WTC11 (cell line): ENCODE measurements at regions not wholly inside any gene's neighbourhood (a gene's known extent, or its start where the extent isn't known, plus 50 kb on each side); places are given as distances from the start of the nearest gene placed in this dataset.

ENCODE experiments used
- ATAC-seq: fragments of 200-7000 bp; cut with Tn5 transposase; 2 replicates; pipeline ENCODE4 v1.10.0; 2021; ENCODE audit warnings: mild to moderate bottlenecking, moderate library complexity
- CTCF ChIA-PET: fragments of 300-600 bp; sonication (Branson Sonifier 250); formaldehyde crosslinking; loops from one replicate; lab custom pipeline; 2021; ENCODE audit warnings: antibody characterized with exemption; lab: Charles Lee
- POLR2A ChIA-PET: fragments of 350-600 bp; sonication (Branson Sonifier 250); formaldehyde crosslinking; loops from one replicate; lab custom pipeline; 2021; ENCODE audit warnings: antibody characterized with exemption; lab: Charles Lee
- DNase-seq: peaks from one replicate; pipeline ENCODE4 v3.0.0; 2021; ENCODE audit warnings: low spot score
- H3K27ac Mint-ChIP-seq: 2 replicates; pipeline ENCODE4 v1.8.0; 2021; ENCODE audit warnings: mixed read lengths
- H3K27me3 Mint-ChIP-seq: 2 replicates; pipeline ENCODE4 v1.8.0; 2021; ENCODE audit warnings: low read depth, mild to moderate bottlenecking, moderate library complexity, mixed read lengths
- H3K36me3 Mint-ChIP-seq: 2 replicates; pipeline ENCODE4 v1.8.0; 2021; ENCODE audit warnings: mixed read lengths
- H3K4me1 Mint-ChIP-seq: 2 replicates; pipeline ENCODE4 v1.8.0; 2022; ENCODE audit warnings: mixed read lengths
- H3K4me3 Mint-ChIP-seq: 2 replicates; pipeline ENCODE4 v1.8.0; 2021; ENCODE audit warnings: mild to moderate bottlenecking, moderate library complexity, mixed read lengths
- H3K9me3 Mint-ChIP-seq: 2 replicates; pipeline ENCODE4 v1.8.0; 2021; ENCODE audit warnings: mixed read lengths
- CREM ChIP-seq: sonication (generic); formaldehyde crosslinking; IDR thresholded peaks from 2 replicates; pipeline ENCODE4 v1.8.1; 2022; ENCODE audit warnings: mild to moderate bottlenecking, missing genetic modification reagents, moderate library complexity
- ELF4 ChIP-seq: sonication (generic); formaldehyde crosslinking; IDR thresholded peaks from 2 replicates; pipeline ENCODE4 v1.8.1; 2022; ENCODE audit warnings: low read depth, mild to moderate bottlenecking, moderate library complexity, missing genetic modification reagents
- EMX1 ChIP-seq: fragments of 250-450 bp; sonication (Bioruptor Pico); IDR thresholded peaks from 2 replicates; pipeline ENCODE4 v1.8.0; 2021; ENCODE audit warnings: mild to moderate bottlenecking
- FOXK1 ChIP-seq: sonication (generic); formaldehyde crosslinking; IDR thresholded peaks from 2 replicates; pipeline ENCODE4 v1.8.0; 2022; ENCODE audit warnings: mild to moderate bottlenecking, moderate library complexity, missing genetic modification reagents
- KAT7 ChIP-seq: sonication (generic); formaldehyde crosslinking; IDR thresholded peaks from 2 replicates; pipeline ENCODE4 v1.8.1; 2023; ENCODE audit warnings: missing genetic modification reagents, mild to moderate bottlenecking, borderline replicate concordance
- NR2C2 ChIP-seq: sonication (generic); formaldehyde crosslinking; IDR thresholded peaks from 2 replicates; pipeline ENCODE4 v1.8.0; 2022; ENCODE audit warnings: mild to moderate bottlenecking, missing genetic modification reagents
- NR3C1 ChIP-seq: sonication (generic); formaldehyde crosslinking; conservative IDR thresholded peaks from 2 replicates; pipeline ENCODE4 v1.8.1; 2023; ENCODE audit warnings: low read depth, mild to moderate bottlenecking, missing genetic modification reagents
- PRRX2 ChIP-seq: fragments of 250-450 bp; sonication (Bioruptor Pico); IDR thresholded peaks from 2 replicates; pipeline ENCODE4 v1.8.0; 2021; ENCODE audit warnings: mild to moderate bottlenecking
- SOX15 ChIP-seq: fragments of 250-450 bp; sonication (Bioruptor Pico); IDR thresholded peaks from 2 replicates; pipeline ENCODE4 v1.9.0; 2021; ENCODE audit warnings: mild to moderate bottlenecking
- ZNF219 ChIP-seq: sonication (generic); formaldehyde crosslinking; IDR thresholded peaks from 2 replicates; pipeline ENCODE4 v1.8.0; 2023; ENCODE audit warnings: missing genetic modification reagents, mild to moderate bottlenecking, borderline replicate concordance
- ZNF263 ChIP-seq: sonication (generic); formaldehyde crosslinking; IDR thresholded peaks from 2 replicates; pipeline ENCODE4 v1.8.1; 2022; ENCODE audit warnings: low read depth, mild to moderate bottlenecking, moderate library complexity, missing genetic modification reagents
- ZNF671 ChIP-seq: fragments of 250-450 bp; sonication (Bioruptor Pico); IDR thresholded peaks from 2 replicates; pipeline ENCODE4 v1.8.0; 2021; ENCODE audit warnings: mild to moderate bottlenecking
- TF ChIP-seq, protein P1 (sequence below): fragments of 250-450 bp; sonication (Bioruptor Pico); IDR thresholded peaks from 2 replicates; pipeline ENCODE4 v1.8.0; 2021; ENCODE audit warnings: mild to moderate bottlenecking
- TF ChIP-seq, protein P2 (sequence below): sonication (generic); formaldehyde crosslinking; IDR thresholded peaks from 2 replicates; pipeline ENCODE4 v1.8.0; 2023; ENCODE audit warnings: missing genetic modification reagents, mild to moderate bottlenecking, borderline replicate concordance
- TF ChIP-seq, protein P3 (sequence below): sonication (generic); formaldehyde crosslinking; IDR thresholded peaks from 2 replicates; pipeline ENCODE4 v1.8.1; 2022; ENCODE audit warnings: low read depth, mild to moderate bottlenecking, moderate library complexity, missing genetic modification reagents, borderline replicate concordance
- TF ChIP-seq, protein P4 (sequence below): fragments of 250-450 bp; sonication (Bioruptor Pico); IDR thresholded peaks from 2 replicates; pipeline ENCODE4 v1.9.0; 2021; ENCODE audit warnings: moderate library complexity, mild to moderate bottlenecking, inconsistent platforms, borderline replicate concordance
- TF ChIP-seq, protein P5 (sequence below): fragments of 200-600 bp; IDR thresholded peaks from 2 replicates; pipeline ENCODE4 v1.8.0; 2022; ENCODE audit warnings: antibody characterized with exemption
- TF ChIP-seq, protein P6 (sequence below): fragments of 250-450 bp; sonication (Bioruptor Pico); conservative IDR thresholded peaks from 2 replicates; pipeline ENCODE4 v1.9.0; 2021; ENCODE audit warnings: mild to moderate bottlenecking
- TF ChIP-seq, protein P7 (sequence below): sonication (generic); formaldehyde crosslinking; IDR thresholded peaks from 2 replicates; pipeline ENCODE4 v1.8.1; 2022; ENCODE audit warnings: mild to moderate bottlenecking, moderate library complexity, missing genetic modification reagents

DNA sequence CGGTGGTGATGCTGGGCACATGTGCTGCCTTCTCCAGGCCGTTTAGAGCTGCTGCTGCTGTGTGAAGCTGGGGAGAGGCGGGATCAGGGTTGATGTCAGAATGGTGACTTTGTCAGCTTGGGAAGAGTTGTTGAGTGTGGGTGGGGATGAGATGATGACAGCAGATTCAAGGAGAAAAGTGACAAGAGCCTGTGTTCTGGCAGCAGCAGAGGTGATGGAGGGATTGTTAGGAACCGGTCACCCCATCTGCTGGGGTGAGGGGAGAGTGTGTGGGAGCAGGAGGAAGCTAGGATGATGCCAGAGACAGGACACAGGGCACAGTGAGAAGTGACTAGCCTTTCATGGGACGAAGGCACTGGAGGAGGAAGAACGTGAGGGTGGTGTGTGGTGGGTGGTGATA, 345.5 kb downstream of the RNF144A start:
- CTCF ChIA-PET: no interaction called here
- no peak overlapping the region for H3K4me3 Mint-ChIP-seq
- ATAC-seq: no peak
- TF ChIP-seq, protein P1, sequence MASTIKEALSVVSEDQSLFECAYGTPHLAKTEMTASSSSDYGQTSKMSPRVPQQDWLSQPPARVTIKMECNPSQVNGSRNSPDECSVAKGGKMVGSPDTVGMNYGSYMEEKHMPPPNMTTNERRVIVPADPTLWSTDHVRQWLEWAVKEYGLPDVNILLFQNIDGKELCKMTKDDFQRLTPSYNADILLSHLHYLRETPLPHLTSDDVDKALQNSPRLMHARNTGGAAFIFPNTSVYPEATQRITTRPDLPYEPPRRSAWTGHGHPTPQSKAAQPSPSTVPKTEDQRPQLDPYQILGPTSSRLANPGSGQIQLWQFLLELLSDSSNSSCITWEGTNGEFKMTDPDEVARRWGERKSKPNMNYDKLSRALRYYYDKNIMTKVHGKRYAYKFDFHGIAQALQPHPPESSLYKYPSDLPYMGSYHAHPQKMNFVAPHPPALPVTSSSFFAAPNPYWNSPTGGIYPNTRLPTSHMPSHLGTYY (CRISPR knock-in tag): no peak
- no peak for TF ChIP-seq ELF4 (CRISPR knock-in tag)
- TF ChIP-seq, all 79 proteins: peak for 0
- Mint-ChIP-seq H3K27me3 (no peaks in the 10 kb centered on the region; the same call in 1 of the 2 replicates), H3K4me1 (peaks cover 10% of the 10 kb centered on the region), H3K9me3 (peaks cover 9% of the 10 kb centered on the region), H3K27ac (no peak overlapping the region), H3K36me3 (peaks cover 1% of the 10 kb centered on the region; the same call in 1 of the 2 replicates)
- POLR2A ChIA-PET: no interaction called here
- DNase-seq: no peak

DNA sequence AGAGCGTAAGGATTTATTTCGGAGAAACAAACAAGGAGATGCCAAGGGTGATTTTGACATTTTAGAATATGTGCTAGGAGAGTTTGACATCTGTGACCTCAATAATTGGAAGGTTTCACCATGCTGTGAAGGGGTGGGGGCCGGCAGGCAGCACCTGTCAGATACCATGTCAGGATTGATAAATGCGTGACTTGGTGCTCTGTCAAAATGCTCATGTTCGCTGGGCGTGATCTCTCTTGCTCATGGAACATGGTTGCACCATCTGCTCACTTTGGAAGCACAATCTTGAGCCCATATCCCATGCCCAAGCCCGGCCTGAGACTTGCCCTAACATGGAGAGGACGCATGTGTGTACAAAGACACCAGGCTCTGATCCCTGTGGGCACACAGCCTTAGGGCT, 347.6 kb downstream of the RNF144A start:
- TF ChIP-seq ZNF263 (CRISPR knock-in tag): no peak
- TF ChIP-seq, protein P2, sequence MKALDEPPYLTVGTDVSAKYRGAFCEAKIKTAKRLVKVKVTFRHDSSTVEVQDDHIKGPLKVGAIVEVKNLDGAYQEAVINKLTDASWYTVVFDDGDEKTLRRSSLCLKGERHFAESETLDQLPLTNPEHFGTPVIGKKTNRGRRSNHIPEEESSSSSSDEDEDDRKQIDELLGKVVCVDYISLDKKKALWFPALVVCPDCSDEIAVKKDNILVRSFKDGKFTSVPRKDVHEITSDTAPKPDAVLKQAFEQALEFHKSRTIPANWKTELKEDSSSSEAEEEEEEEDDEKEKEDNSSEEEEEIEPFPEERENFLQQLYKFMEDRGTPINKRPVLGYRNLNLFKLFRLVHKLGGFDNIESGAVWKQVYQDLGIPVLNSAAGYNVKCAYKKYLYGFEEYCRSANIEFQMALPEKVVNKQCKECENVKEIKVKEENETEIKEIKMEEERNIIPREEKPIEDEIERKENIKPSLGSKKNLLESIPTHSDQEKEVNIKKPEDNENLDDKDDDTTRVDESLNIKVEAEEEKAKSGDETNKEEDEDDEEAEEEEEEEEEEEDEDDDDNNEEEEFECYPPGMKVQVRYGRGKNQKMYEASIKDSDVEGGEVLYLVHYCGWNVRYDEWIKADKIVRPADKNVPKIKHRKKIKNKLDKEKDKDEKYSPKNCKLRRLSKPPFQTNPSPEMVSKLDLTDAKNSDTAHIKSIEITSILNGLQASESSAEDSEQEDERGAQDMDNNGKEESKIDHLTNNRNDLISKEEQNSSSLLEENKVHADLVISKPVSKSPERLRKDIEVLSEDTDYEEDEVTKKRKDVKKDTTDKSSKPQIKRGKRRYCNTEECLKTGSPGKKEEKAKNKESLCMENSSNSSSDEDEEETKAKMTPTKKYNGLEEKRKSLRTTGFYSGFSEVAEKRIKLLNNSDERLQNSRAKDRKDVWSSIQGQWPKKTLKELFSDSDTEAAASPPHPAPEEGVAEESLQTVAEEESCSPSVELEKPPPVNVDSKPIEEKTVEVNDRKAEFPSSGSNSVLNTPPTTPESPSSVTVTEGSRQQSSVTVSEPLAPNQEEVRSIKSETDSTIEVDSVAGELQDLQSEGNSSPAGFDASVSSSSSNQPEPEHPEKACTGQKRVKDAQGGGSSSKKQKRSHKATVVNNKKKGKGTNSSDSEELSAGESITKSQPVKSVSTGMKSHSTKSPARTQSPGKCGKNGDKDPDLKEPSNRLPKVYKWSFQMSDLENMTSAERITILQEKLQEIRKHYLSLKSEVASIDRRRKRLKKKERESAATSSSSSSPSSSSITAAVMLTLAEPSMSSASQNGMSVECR (CRISPR knock-in tag): no peak
- TF ChIP-seq, protein P3, sequence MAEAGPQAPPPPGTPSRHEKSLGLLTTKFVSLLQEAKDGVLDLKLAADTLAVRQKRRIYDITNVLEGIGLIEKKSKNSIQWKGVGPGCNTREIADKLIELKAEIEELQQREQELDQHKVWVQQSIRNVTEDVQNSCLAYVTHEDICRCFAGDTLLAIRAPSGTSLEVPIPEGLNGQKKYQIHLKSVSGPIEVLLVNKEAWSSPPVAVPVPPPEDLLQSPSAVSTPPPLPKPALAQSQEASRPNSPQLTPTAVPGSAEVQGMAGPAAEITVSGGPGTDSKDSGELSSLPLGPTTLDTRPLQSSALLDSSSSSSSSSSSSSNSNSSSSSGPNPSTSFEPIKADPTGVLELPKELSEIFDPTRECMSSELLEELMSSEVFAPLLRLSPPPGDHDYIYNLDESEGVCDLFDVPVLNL (CRISPR knock-in tag): no peak
- no peak for TF ChIP-seq FOXK1 (CRISPR knock-in tag)
- no peak for TF ChIP-seq ZNF671
- TF ChIP-seq, protein P4, sequence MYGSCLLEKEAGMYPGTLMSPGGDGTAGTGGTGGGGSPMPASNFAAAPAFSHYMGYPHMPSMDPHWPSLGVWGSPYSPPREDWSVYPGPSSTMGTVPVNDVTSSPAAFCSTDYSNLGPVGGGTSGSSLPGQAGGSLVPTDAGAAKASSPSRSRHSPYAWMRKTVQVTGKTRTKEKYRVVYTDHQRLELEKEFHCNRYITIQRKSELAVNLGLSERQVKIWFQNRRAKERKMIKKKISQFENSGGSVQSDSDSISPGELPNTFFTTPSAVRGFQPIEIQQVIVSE (CRISPR knock-in tag): no peak
- no peak for TF ChIP-seq NR3C1 (CRISPR knock-in tag)
- no peak for TF ChIP-seq EMX1
- TF ChIP-seq, protein P5, sequence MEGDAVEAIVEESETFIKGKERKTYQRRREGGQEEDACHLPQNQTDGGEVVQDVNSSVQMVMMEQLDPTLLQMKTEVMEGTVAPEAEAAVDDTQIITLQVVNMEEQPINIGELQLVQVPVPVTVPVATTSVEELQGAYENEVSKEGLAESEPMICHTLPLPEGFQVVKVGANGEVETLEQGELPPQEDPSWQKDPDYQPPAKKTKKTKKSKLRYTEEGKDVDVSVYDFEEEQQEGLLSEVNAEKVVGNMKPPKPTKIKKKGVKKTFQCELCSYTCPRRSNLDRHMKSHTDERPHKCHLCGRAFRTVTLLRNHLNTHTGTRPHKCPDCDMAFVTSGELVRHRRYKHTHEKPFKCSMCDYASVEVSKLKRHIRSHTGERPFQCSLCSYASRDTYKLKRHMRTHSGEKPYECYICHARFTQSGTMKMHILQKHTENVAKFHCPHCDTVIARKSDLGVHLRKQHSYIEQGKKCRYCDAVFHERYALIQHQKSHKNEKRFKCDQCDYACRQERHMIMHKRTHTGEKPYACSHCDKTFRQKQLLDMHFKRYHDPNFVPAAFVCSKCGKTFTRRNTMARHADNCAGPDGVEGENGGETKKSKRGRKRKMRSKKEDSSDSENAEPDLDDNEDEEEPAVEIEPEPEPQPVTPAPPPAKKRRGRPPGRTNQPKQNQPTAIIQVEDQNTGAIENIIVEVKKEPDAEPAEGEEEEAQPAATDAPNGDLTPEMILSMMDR: no peak
- no peak for TF ChIP-seq NR2C2
- no peak for TF ChIP-seq SOX15 (CRISPR knock-in tag)
- TF ChIP-seq, protein P6, sequence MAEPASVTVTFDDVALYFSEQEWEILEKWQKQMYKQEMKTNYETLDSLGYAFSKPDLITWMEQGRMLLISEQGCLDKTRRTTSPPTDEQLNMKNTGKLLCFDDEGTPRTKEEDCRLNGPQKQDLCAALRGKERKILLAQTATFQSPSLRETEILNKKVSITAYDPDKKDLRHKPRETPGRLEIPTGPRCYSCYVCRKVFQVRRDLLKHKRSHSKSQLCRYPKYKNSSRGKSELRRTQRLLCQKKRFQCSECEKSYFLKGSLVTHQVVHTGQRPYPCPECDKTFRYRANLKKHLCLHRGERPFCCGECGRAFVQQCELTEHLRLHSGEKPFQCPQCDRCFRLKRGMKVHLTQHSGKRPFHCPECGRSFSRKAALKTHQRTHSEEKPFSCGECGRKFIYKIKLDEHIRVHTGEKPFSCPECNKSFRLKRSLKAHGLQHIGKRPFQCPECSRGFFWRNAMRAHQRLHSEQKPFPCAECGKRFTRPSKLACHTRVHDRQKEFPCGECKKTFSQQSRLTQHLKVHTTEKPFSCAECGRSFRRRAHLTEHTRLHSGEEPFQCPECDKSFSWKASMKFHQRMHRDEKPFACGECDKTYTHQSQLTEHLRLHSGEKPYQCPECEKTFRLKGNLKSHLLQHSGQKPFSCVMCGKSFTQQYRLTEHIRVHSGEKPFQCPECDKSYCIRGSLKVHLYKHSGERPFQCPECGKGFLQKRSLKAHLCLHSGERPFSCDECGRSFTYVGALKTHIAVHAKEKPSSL (CRISPR knock-in tag): no peak
- TF ChIP-seq KAT7 (CRISPR knock-in tag): no peak
- no peak for TF ChIP-seq CREM
- no peak for TF ChIP-seq PRRX2
- TF ChIP-seq ZNF219: no peak
- TF ChIP-seq, protein P7, sequence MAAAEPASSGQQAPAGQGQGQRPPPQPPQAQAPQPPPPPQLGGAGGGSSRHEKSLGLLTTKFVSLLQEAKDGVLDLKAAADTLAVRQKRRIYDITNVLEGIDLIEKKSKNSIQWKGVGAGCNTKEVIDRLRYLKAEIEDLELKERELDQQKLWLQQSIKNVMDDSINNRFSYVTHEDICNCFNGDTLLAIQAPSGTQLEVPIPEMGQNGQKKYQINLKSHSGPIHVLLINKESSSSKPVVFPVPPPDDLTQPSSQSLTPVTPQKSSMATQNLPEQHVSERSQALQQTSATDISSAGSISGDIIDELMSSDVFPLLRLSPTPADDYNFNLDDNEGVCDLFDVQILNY: no peak
- ChIA-PET POLR2A (no interaction called here), CTCF (no interaction called here)
- no peaks in the 10 kb centered on the region for H3K9me3 Mint-ChIP-seq
- no peak overlapping the region for H3K27ac Mint-ChIP-seq
- no peaks in the 10 kb centered on the region for H3K36me3 Mint-ChIP-seq
- no peak overlapping the region for H3K4me3 Mint-ChIP-seq
- DNase-seq (no peak), ATAC-seq (no peak)
- H3K4me1 Mint-ChIP-seq: peaks cover 12% of the 10 kb centered on the region
- no peaks in the 10 kb centered on the region; the same call in 1 of the 2 replicates for H3K27me3 Mint-ChIP-seq
